ENCODE measurements at regions not wholly inside any gene's neighbourhood (a gene's known extent, or its start where the extent isn't known, plus 50 kb on each side); places are given as distances from the start of the nearest gene placed in this dataset.

GRCh38 chr6:138036111-138036510, 71.1 kb downstream of the PERP start:
- no peak for TF ChIP-seq CTCF (IDR thresholded peaks at IDR 0.05)
- TF ChIP-seq POLR2AphosphoS5 (IDR thresholded peaks at IDR 0.05), result no peak
- no peak for TF ChIP-seq POLR2A (IDR thresholded peaks at IDR 0.05)
